GM23338 (cell line): ENCODE measurements at regions not wholly inside any gene's neighbourhood (a gene's known extent, or its start where the extent isn't known, plus 50 kb on each side); places are given as distances from the start of the nearest gene placed in this dataset.

Source experiments
- ATAC-seq: fragments of 200-7000 bp; cut with Tn5 transposase; 3 replicates; pipeline ENCODE4 v1.9.1; 2020
- DNase-seq: peaks from one replicate; pipeline ENCODE4 v3.0.0-alpha.2; 2015; ENCODE audit warnings: low spot score
- H2AFZ ChIP-seq: fragments of 200-600 bp; sonication (generic); 2 replicates; pipeline ENCODE4 v1.8.0; 2016; ENCODE audit warnings: antibody characterized with exemption, mild to moderate bottlenecking, moderate library complexity
- H3F3A ChIP-seq: fragments of 200-600 bp; sonication (generic); replicated peaks from 2 replicates; pipeline ENCODE4 v1.8.0; 2017; ENCODE audit warnings: antibody characterized with exemption, mixed run types, low read depth
- H3K27ac ChIP-seq: fragments of 200-600 bp; sonication (generic); 2 replicates; pipeline ENCODE4 v1.6.1; 2016; ENCODE audit warnings: low read depth
- H3K27me3 ChIP-seq: fragments of 200-600 bp; sonication (generic); 2 replicates; pipeline ENCODE4 v1.8.0; 2016; ENCODE audit warnings: mild to moderate bottlenecking, mixed run types, moderate library complexity; ENCODE audit not compliant: insufficient read depth
- H3K36me3 ChIP-seq: fragments of 200-600 bp; sonication (generic); 2 replicates; pipeline ENCODE4 v1.8.0; 2016; ENCODE audit warnings: mild to moderate bottlenecking; ENCODE audit not compliant: insufficient read depth
- H3K4me1 ChIP-seq: fragments of 200-600 bp; sonication (generic); 2 replicates; pipeline ENCODE4 v1.8.0; 2016; ENCODE audit warnings: mild to moderate bottlenecking, moderate library complexity; ENCODE audit not compliant: insufficient read depth
- H3K4me2 ChIP-seq: fragments of 200-600 bp; sonication (generic); 2 replicates; pipeline ENCODE4 v1.7.1; 2017; ENCODE audit warnings: mixed run types
- H3K4me3 ChIP-seq: fragments of 200-600 bp; sonication (generic); 2 replicates; pipeline ENCODE4 v1.6.1; 2016; ENCODE audit warnings: mixed run types
- H3K79me2 ChIP-seq: fragments of 200-600 bp; sonication (generic); replicated peaks from 2 replicates; pipeline ENCODE4 v1.8.0; 2017; ENCODE audit warnings: mild to moderate bottlenecking; ENCODE audit not compliant: insufficient read depth
- H3K9me2 ChIP-seq: fragments of 200-600 bp; sonication (generic); 2 replicates; pipeline ENCODE4 v1.8.0; 2017; ENCODE audit not compliant: insufficient read depth
- H4K20me1 ChIP-seq: fragments of 200-600 bp; sonication (generic); replicated peaks from 2 replicates; pipeline ENCODE4 v1.8.0; 2017; ENCODE audit warnings: mild to moderate bottlenecking; ENCODE audit not compliant: insufficient read depth
- H3K27ac Mint-ChIP-seq: 2 replicates; pipeline ENCODE4 v1.8.0; 2020; ENCODE audit warnings: inconsistent platforms, mild to moderate bottlenecking, moderate library complexity, mixed read lengths
- H3K27me3 Mint-ChIP-seq: 3 replicates; pipeline ENCODE4 v1.8.0; 2022; ENCODE audit warnings: low read depth, mild to moderate bottlenecking, moderate library complexity, mixed read lengths, inconsistent platforms; ENCODE audit not compliant: insufficient read depth, poor library complexity
- H3K36me3 Mint-ChIP-seq: 3 replicates; pipeline ENCODE4 v1.8.0; 2021; ENCODE audit warnings: low read depth, mild to moderate bottlenecking, inconsistent platforms, moderate library complexity, mixed read lengths
- H3K4me1 Mint-ChIP-seq: 3 replicates; pipeline ENCODE4 v1.8.0; 2020; ENCODE audit warnings: mild to moderate bottlenecking, inconsistent platforms, mixed read lengths
- H3K4me3 Mint-ChIP-seq: 3 replicates; pipeline ENCODE4 v1.8.0; 2021; ENCODE audit warnings: moderate library complexity, mild to moderate bottlenecking, inconsistent platforms, mixed read lengths
- H3K9me3 Mint-ChIP-seq: 3 replicates; pipeline ENCODE4 v1.8.0; 2020; ENCODE audit warnings: moderate library complexity, mild to moderate bottlenecking, inconsistent platforms, mixed read lengths
- CREB1 ChIP-seq: fragments of 250-450 bp; sonication (Bioruptor Pico); IDR thresholded peaks from 2 replicates; pipeline ENCODE4 v1.5.0; 2020; ENCODE audit warnings: low read depth, mild to moderate bottlenecking, moderate library complexity
- EZH2 ChIP-seq: fragments of 200-600 bp; sonication (generic); IDR thresholded peaks from one replicate; pipeline ENCODE4 v1.8.0; 2017; ENCODE audit warnings: antibody characterized with exemption, mild to moderate bottlenecking, low read depth; ENCODE audit not compliant: unreplicated experiment
- EZH2phosphoT487 ChIP-seq: fragments of 200-600 bp; sonication (generic); IDR thresholded peaks from one replicate; pipeline ENCODE4 v1.8.1; 2018; ENCODE audit warnings: antibody characterized with exemption; ENCODE audit not compliant: unreplicated experiment
- JUNB ChIP-seq: IDR thresholded peaks from one replicate; pipeline ENCODE4 v1.6.1; 2016; ENCODE audit warnings: antibody characterized with exemption; ENCODE audit not compliant: unreplicated experiment
- NANOG ChIP-seq: IDR thresholded peaks from 2 replicates; pipeline ENCODE4 v1.6.1; 2016; ENCODE audit warnings: antibody characterized with exemption, borderline replicate concordance
- POLR2AphosphoS5 ChIP-seq: IDR thresholded peaks from 2 replicates; pipeline ENCODE4 v1.6.1; 2016; ENCODE audit warnings: antibody characterized with exemption, low read depth
- STAT1 ChIP-seq: IDR thresholded peaks from one replicate; pipeline ENCODE4 v1.6.1; 2016; ENCODE audit warnings: antibody characterized with exemption; ENCODE audit not compliant: unreplicated experiment
- ZNF114 ChIP-seq: fragments of 250-450 bp; sonication (Bioruptor Pico); IDR thresholded peaks from 2 replicates; pipeline ENCODE4 v1.5.0; 2020; ENCODE audit warnings: mild to moderate bottlenecking, moderate library complexity
- ZNF331 ChIP-seq: fragments of 250-450 bp; sonication (Bioruptor Pico); IDR thresholded peaks from 2 replicates; pipeline ENCODE4 v1.5.0; 2020; ENCODE audit warnings: low read depth, mild to moderate bottlenecking, moderate library complexity
- TF ChIP-seq, protein P1 (sequence below): IDR thresholded peaks from one replicate; pipeline ENCODE4 v1.6.1; 2018; ENCODE audit warnings: antibody characterized with exemption; ENCODE audit not compliant: unreplicated experiment
- TF ChIP-seq, protein P2 (sequence below): IDR thresholded peaks from 2 replicates; pipeline ENCODE4 v1.6.1; 2016; ENCODE audit warnings: antibody characterized with exemption
- TF ChIP-seq, protein P3 (sequence below): fragments of 250-450 bp; sonication (Bioruptor Pico); IDR thresholded peaks from 2 replicates; pipeline ENCODE4 v1.5.0; 2020; ENCODE audit warnings: mild to moderate bottlenecking, moderate library complexity
- TF ChIP-seq, protein P4 (sequence below), 2 experiments: fragments of 200-600 bp in 1 of 2; sonication (generic) in 1 of 2; conservative IDR thresholded peaks; 2 replicates each; pipeline versions ENCODE4 v1.5.1 to v1.6.1; 2016 to 2017; ENCODE audit warnings: antibody characterized with exemption in 2 of 2, low read depth in 2 of 2, mild to moderate bottlenecking in 2 of 2, moderate library complexity in 1 of 2

DNA sequence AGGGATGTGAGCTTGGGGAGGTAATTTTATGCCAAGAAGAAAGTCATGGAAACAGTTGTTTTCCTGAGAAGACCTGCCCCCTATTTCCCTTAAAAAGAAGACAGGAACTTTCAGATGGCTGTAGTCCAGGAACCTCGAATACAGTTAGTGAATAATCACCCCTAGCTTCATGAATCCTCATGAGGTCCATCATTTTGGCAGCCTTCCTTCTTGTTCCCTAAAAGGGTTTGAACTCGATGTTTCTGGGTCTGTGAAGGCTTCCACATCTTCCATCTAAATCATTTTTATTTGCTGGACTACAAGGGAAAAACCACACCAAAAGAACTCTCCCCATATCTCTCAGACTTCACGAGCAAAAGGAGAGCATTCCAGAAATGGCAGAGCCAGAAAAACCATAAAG, 290.8 kb downstream of the SLC4A3 start:
- no peak overlapping the region for H3K4me2 ChIP-seq
- no peaks in the 10 kb centered on the region for H3K36me3 ChIP-seq
- peaks cover 7% of the 10 kb centered on the region; the same call in 1 of the 2 replicates for H3K9me2 ChIP-seq
- H3K27ac ChIP-seq = no peak overlapping the region
- H3K27me3 ChIP-seq = no peaks in the 10 kb centered on the region
- H2AFZ ChIP-seq = no peak overlapping the region
- no peaks in the 10 kb centered on the region for H3K79me2 ChIP-seq
- H3K4me3 Mint-ChIP-seq = no peak overlapping the region
- no peaks in the 10 kb centered on the region for H3K4me1 ChIP-seq
- DNase-seq (no peak), ATAC-seq (no peak)
- no peaks in the 10 kb centered on the region for H4K20me1 ChIP-seq
- H3K27me3 Mint-ChIP-seq = no peaks in the 10 kb centered on the region
- no peaks in the 10 kb centered on the region for H3K36me3 Mint-ChIP-seq
- H3K27ac Mint-ChIP-seq = no peak overlapping the region; the same call in 1 of the 2 replicates
- H3K4me3 ChIP-seq = no peak overlapping the region
- TF ChIP-seq, protein P1, sequence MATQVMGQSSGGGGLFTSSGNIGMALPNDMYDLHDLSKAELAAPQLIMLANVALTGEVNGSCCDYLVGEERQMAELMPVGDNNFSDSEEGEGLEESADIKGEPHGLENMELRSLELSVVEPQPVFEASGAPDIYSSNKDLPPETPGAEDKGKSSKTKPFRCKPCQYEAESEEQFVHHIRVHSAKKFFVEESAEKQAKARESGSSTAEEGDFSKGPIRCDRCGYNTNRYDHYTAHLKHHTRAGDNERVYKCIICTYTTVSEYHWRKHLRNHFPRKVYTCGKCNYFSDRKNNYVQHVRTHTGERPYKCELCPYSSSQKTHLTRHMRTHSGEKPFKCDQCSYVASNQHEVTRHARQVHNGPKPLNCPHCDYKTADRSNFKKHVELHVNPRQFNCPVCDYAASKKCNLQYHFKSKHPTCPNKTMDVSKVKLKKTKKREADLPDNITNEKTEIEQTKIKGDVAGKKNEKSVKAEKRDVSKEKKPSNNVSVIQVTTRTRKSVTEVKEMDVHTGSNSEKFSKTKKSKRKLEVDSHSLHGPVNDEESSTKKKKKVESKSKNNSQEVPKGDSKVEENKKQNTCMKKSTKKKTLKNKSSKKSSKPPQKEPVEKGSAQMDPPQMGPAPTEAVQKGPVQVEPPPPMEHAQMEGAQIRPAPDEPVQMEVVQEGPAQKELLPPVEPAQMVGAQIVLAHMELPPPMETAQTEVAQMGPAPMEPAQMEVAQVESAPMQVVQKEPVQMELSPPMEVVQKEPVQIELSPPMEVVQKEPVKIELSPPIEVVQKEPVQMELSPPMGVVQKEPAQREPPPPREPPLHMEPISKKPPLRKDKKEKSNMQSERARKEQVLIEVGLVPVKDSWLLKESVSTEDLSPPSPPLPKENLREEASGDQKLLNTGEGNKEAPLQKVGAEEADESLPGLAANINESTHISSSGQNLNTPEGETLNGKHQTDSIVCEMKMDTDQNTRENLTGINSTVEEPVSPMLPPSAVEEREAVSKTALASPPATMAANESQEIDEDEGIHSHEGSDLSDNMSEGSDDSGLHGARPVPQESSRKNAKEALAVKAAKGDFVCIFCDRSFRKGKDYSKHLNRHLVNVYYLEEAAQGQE = no peak
- TF ChIP-seq, protein P2, sequence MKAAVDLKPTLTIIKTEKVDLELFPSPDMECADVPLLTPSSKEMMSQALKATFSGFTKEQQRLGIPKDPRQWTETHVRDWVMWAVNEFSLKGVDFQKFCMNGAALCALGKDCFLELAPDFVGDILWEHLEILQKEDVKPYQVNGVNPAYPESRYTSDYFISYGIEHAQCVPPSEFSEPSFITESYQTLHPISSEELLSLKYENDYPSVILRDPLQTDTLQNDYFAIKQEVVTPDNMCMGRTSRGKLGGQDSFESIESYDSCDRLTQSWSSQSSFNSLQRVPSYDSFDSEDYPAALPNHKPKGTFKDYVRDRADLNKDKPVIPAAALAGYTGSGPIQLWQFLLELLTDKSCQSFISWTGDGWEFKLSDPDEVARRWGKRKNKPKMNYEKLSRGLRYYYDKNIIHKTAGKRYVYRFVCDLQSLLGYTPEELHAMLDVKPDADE = no peak
- TF ChIP-seq JUNB (no peak), CREB1 (CRISPR knock-in tag) (no peak), EZH2phosphoT487 (no peak), STAT1 (no peak), EZH2 (no peak), NANOG (no peak), ZNF114 (CRISPR knock-in tag) (no peak), ZNF331 (CRISPR knock-in tag) (no peak), POLR2AphosphoS5 (no peak)
- TF ChIP-seq, protein P3, sequence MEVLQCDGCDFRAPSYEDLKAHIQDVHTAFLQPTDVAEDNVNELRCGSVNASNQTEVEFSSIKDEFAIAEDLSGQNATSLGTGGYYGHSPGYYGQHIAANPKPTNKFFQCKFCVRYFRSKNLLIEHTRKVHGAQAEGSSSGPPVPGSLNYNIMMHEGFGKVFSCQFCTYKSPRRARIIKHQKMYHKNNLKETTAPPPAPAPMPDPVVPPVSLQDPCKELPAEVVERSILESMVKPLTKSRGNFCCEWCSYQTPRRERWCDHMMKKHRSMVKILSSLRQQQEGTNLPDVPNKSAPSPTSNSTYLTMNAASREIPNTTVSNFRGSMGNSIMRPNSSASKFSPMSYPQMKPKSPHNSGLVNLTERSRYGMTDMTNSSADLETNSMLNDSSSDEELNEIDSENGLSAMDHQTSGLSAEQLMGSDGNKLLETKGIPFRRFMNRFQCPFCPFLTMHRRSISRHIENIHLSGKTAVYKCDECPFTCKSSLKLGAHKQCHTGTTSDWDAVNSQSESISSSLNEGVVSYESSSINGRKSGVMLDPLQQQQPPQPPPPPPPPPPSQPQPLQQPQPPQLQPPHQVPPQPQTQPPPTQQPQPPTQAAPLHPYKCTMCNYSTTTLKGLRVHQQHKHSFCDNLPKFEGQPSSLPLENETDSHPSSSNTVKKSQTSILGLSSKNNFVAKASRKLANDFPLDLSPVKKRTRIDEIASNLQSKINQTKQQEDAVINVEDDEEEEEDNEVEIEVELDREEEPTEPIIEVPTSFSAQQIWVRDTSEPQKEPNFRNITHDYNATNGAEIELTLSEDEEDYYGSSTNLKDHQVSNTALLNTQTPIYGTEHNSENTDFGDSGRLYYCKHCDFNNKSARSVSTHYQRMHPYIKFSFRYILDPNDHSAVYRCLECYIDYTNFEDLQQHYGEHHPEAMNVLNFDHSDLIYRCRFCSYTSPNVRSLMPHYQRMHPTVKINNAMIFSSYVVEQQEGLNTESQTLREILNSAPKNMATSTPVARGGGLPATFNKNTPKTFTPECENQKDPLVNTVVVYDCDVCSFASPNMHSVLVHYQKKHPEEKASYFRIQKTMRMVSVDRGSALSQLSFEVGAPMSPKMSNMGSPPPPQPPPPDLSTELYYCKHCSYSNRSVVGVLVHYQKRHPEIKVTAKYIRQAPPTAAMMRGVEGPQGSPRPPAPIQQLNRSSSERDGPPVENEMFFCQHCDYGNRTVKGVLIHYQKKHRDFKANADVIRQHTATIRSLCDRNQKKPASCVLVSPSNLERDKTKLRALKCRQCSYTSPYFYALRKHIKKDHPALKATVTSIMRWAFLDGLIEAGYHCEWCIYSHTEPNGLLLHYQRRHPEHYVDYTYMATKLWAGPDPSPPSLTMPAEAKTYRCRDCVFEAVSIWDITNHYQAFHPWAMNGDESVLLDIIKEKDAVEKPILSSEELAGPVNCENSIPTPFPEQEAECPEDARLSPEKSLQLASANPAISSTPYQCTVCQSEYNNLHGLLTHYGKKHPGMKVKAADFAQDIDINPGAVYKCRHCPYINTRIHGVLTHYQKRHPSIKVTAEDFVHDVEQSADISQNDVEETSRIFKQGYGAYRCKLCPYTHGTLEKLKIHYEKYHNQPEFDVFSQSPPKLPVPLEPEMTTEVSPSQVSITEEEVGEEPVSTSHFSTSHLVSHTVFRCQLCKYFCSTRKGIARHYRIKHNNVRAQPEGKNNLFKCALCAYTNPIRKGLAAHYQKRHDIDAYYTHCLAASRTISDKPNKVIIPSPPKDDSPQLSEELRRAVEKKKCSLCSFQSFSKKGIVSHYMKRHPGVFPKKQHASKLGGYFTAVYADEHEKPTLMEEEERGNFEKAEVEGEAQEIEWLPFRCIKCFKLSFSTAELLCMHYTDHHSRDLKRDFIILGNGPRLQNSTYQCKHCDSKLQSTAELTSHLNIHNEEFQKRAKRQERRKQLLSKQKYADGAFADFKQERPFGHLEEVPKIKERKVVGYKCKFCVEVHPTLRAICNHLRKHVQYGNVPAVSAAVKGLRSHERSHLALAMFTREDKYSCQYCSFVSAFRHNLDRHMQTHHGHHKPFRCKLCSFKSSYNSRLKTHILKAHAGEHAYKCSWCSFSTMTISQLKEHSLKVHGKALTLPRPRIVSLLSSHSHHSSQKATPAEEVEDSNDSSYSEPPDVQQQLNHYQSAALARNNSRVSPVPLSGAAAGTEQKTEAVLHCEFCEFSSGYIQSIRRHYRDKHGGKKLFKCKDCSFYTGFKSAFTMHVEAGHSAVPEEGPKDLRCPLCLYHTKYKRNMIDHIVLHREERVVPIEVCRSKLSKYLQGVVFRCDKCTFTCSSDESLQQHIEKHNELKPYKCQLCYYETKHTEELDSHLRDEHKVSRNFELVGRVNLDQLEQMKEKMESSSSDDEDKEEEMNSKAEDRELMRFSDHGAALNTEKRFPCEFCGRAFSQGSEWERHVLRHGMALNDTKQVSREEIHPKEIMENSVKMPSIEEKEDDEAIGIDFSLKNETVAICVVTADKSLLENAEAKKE = no peak
- TF ChIP-seq, protein P4, sequence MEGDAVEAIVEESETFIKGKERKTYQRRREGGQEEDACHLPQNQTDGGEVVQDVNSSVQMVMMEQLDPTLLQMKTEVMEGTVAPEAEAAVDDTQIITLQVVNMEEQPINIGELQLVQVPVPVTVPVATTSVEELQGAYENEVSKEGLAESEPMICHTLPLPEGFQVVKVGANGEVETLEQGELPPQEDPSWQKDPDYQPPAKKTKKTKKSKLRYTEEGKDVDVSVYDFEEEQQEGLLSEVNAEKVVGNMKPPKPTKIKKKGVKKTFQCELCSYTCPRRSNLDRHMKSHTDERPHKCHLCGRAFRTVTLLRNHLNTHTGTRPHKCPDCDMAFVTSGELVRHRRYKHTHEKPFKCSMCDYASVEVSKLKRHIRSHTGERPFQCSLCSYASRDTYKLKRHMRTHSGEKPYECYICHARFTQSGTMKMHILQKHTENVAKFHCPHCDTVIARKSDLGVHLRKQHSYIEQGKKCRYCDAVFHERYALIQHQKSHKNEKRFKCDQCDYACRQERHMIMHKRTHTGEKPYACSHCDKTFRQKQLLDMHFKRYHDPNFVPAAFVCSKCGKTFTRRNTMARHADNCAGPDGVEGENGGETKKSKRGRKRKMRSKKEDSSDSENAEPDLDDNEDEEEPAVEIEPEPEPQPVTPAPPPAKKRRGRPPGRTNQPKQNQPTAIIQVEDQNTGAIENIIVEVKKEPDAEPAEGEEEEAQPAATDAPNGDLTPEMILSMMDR (conservative IDR thresholded peaks at IDR 0.05; ENCODE audit: low read depth in 2 of 2) = no peak
- no peaks in the 10 kb centered on the region for H3F3A ChIP-seq
- no peaks in the 10 kb centered on the region for H3K9me3 Mint-ChIP-seq
- H3K4me1 Mint-ChIP-seq = no peaks in the 10 kb centered on the region
